IMR-90 (cell line): ENCODE measurements at regions not wholly inside any gene's neighbourhood (a gene's known extent, or its start where the extent isn't known, plus 50 kb on each side); places are given as distances from the start of the nearest gene placed in this dataset.

Experiments
- ATAC-seq: fragments of 200-7000 bp; cut with Tn5 transposase; 2 replicates; pipeline ENCODE4 v1.9.1; 2020; ENCODE audit warnings: low read depth, mild to moderate bottlenecking, moderate library complexity
- BruUV-seq: library from RNA; stranded (reverse); fragments of 400-500 nt; replicated peaks from 2 replicates; lab custom pipeline; 2021; lab: Mats Ljungman, UMichigan
- CTCF ChIA-PET: fragments of 300-600 bp; formaldehyde crosslinking; extraction: SDS; loops from one replicate; lab custom pipeline; 2021; ENCODE audit warnings: antibody characterized with exemption; lab: Yijun Ruan, JAX
- POLR2A ChIA-PET: fragments of 300-600 bp; sonication (Branson Sonifier 250); formaldehyde crosslinking; loops from one replicate; lab custom pipeline; 2022; ENCODE audit warnings: antibody characterized with exemption; ENCODE audit not compliant: unreplicated experiment; lab: Charles Lee
- DNase-seq: peaks from one replicate; pipeline ENCODE4 v3.0.0; 2013
- H2AFZ ChIP-seq: replicated peaks from 2 replicates; pipeline ENCODE3; 2013; ENCODE audit warnings: low read length, mild to moderate bottlenecking; ENCODE audit not compliant: poor library complexity
- H2AK5ac ChIP-seq: 2 replicates; pipeline ENCODE4 v1.6.1; 2013; ENCODE audit warnings: low read depth, low read length, inconsistent platforms
- H2AK9ac ChIP-seq: replicated peaks from 2 replicates; pipeline ENCODE3; 2013; ENCODE audit warnings: mild to moderate bottlenecking, low read depth, low read length, moderate library complexity; ENCODE audit not compliant: poor library complexity
- H2BK120ac ChIP-seq: 2 replicates; pipeline ENCODE4 v1.6.1; 2013; ENCODE audit warnings: low read depth, low read length, inconsistent platforms
- H2BK15ac ChIP-seq: 3 replicates; pipeline ENCODE4 v1.6.1; 2013; ENCODE audit warnings: low read depth, low read length, inconsistent platforms
- H2BK20ac ChIP-seq: 2 replicates; pipeline ENCODE4 v1.6.1; 2013; ENCODE audit warnings: low read depth, mild to moderate bottlenecking, inconsistent platforms, low read length, moderate library complexity
- H2BK5ac ChIP-seq: 2 replicates; pipeline ENCODE4 v1.6.1; 2013; ENCODE audit warnings: mild to moderate bottlenecking, low read depth, low read length, inconsistent platforms; ENCODE audit not compliant: poor library complexity, severe bottlenecking
- H3K14ac ChIP-seq: replicated peaks from 2 replicates; pipeline ENCODE4 v1.6.1; 2013; ENCODE audit warnings: low read depth, low read length, inconsistent platforms
- H3K18ac ChIP-seq: 2 replicates; pipeline ENCODE4 v1.6.1; 2013; ENCODE audit warnings: low read depth, low read length, control low read depth
- H3K23ac ChIP-seq: 2 replicates; pipeline ENCODE4 v1.6.1; 2013; ENCODE audit warnings: low read depth, low read length, inconsistent platforms
- H3K27ac ChIP-seq: 2 replicates; pipeline ENCODE4 v1.5.1; 2013; ENCODE audit warnings: mild to moderate bottlenecking, control low read depth, low read length; ENCODE audit not compliant: insufficient read depth
- H3K27me3 ChIP-seq: 2 replicates; pipeline ENCODE4 v1.6.1; 2013; ENCODE audit warnings: low read length; ENCODE audit not compliant: control insufficient read depth, insufficient read depth
- H3K36me3 ChIP-seq: 2 replicates; pipeline ENCODE4 v1.6.1; 2013; ENCODE audit warnings: low read length, mixed read lengths; ENCODE audit not compliant: control insufficient read depth, insufficient read depth
- H3K4ac ChIP-seq: 2 replicates; pipeline ENCODE4 v1.6.1; 2013; ENCODE audit warnings: low read depth, low read length, inconsistent platforms
- H3K4me1 ChIP-seq: 2 replicates; pipeline ENCODE4 v1.6.1; 2013; ENCODE audit warnings: low read length, mixed read lengths; ENCODE audit not compliant: control insufficient read depth, insufficient read depth
- H3K4me2 ChIP-seq: 2 replicates; pipeline ENCODE4 v1.6.1; 2013; ENCODE audit warnings: low read depth, mild to moderate bottlenecking, control low read depth, low read length, moderate library complexity
- H3K4me3 ChIP-seq: 2 replicates; pipeline ENCODE4 v1.5.1; 2013; ENCODE audit warnings: low read depth, mild to moderate bottlenecking, control low read depth, low read length, moderate library complexity; ENCODE audit not compliant: insufficient read depth
- H3K56ac ChIP-seq: 2 replicates; pipeline ENCODE4 v1.6.1; 2013; ENCODE audit warnings: low read length, inconsistent platforms; ENCODE audit not compliant: insufficient read depth; ENCODE audit errors: extremely low read depth
- H3K79me1 ChIP-seq, 2 experiments: 2 replicates each; pipeline ENCODE4 v1.6.1; 2013; ENCODE audit warnings: low read length in 2 of 2, inconsistent platforms in 1 of 2, low read depth in 1 of 2
- H3K9ac ChIP-seq: 2 replicates; pipeline ENCODE4 v1.6.1; 2013; ENCODE audit warnings: low read depth, low read length, control low read depth
- H3K9me1 ChIP-seq: 2 replicates; pipeline ENCODE4 v1.6.1; 2013; ENCODE audit warnings: low read length, inconsistent platforms; ENCODE audit not compliant: insufficient read depth
- H3K9me3 ChIP-seq: 2 replicates; pipeline ENCODE4 v1.6.1; 2013; ENCODE audit warnings: low read length; ENCODE audit not compliant: control insufficient read depth, insufficient read depth
- H4K20me1 ChIP-seq: 2 replicates; pipeline ENCODE4 v1.6.1; 2013; ENCODE audit warnings: low read length, inconsistent platforms; ENCODE audit not compliant: insufficient read depth
- H4K5ac ChIP-seq: 2 replicates; pipeline ENCODE4 v1.6.1; 2013; ENCODE audit warnings: mild to moderate bottlenecking, low read depth, low read length, control low read depth
- H4K8ac ChIP-seq, 2 experiments: 2 replicates each; pipeline ENCODE4 v1.6.1; 2013; ENCODE audit warnings: low read depth in 2 of 2, low read length in 2 of 2, control low read depth in 1 of 2, inconsistent platforms in 1 of 2
- H4K91ac ChIP-seq: 2 replicates; pipeline ENCODE4 v1.6.1; 2013; ENCODE audit warnings: low read depth, low read length, inconsistent platforms; ENCODE audit not compliant: insufficient read depth
- whole genome bisulfite sequencing, 2 experiments: methylation state at CpG; one replicate each; pipeline versions ENCODE4 v1.1.5 to v1.1.7; 2013; ENCODE audit warnings: missing lambda C conversion rate in 2 of 2; ENCODE audit not compliant: insufficient read length in 1 of 2; ENCODE audit errors: extremely low coverage in 2 of 2; 5-methylcytosine and 5-hydroxymethylcytosine counted together
- dilution Hi-C: fragments of 300-500 bp; cut with HindIII; formaldehyde crosslinking; loops from one replicate; pipeline ENCODE4 v1.14.3; 2018; ENCODE audit warnings: low sequenced_read_pairs; ENCODE audit not compliant: unreplicated experiment
- in situ Hi-C: fragments of 300-500 bp; cut with MboI; formaldehyde crosslinking; loops from 3 replicates; pipeline ENCODE4 v1.14.3; 2019; ENCODE audit warnings: low sequenced_read_pairs, inconsistent platforms, mixed read lengths
- intact Hi-C: fragments of 100-400 bp; cut with micrococcal nuclease; formaldehyde crosslinking; loops from 2 replicates; pipeline ENCODE4 v1.10.0; 2022
- TF ChIP-seq, protein P1 (sequence below): fragments of 150-350 bp; IDR thresholded peaks from 2 replicates; pipeline ENCODE4 v1.6.1; 2017; ENCODE audit warnings: mild to moderate bottlenecking, antibody characterized with exemption, low read length, low read depth
- TF ChIP-seq, protein P2 (sequence below): conservative IDR thresholded peaks from 2 replicates; pipeline ENCODE4 v1.5.1; 2012; ENCODE audit warnings: mild to moderate bottlenecking, low read depth, low read length, improper control_type of control experiment

DNA sequence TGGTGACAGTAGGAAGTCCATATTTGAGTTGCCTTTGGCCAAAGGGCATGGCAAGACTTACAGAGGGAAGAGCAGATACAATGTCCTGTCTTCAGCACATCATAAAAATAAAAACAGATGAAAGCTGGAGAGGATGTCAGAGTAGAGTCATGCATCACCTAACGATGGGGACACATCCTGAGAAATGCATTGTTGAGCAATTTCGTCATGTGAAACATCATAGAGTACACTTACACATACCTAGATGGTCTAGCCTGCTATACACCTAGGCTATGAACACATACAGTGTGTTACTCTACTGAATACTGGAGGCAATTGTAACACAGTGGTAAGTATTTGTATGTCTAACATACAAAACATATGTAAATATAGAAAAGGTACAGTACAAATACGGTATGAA, 75.6 kb downstream of the VEGFA start:
- Histone ChIP-seq H3K23ac (no peak overlapping the region), H2AFZ (no peak overlapping the region), H3K56ac (no peak overlapping the region), H2BK120ac (no peak overlapping the region), H4K20me1 (peaks cover 5% of the 10 kb centered on the region; the same call in 1 of the 2 replicates), H2BK20ac (no peak overlapping the region), H2AK9ac (no peak overlapping the region), H3K4me1 (peaks cover 16% of the 10 kb centered on the region), H2BK5ac (no peak overlapping the region), H3K9me3 (no peaks in the 10 kb centered on the region), H3K27me3 (peaks cover 28% of the 10 kb centered on the region), H3K14ac (no peak overlapping the region), H4K91ac (no peak overlapping the region), H3K79me1 (no peaks in the 10 kb centered on the region), H3K9me1 (peaks cover 14% of the 10 kb centered on the region), H3K4me3 (no peak overlapping the region), H3K36me3 (no peaks in the 10 kb centered on the region), H3K9ac (no peak overlapping the region), H3K4ac (no peak overlapping the region), H3K27ac (no peak overlapping the region), H3K4me2 (no peak overlapping the region), H4K8ac (no peak overlapping the region), H2BK15ac (no peak overlapping the region), H3K18ac (no peak overlapping the region), H4K5ac (no peak overlapping the region), H2AK5ac (no peak overlapping the region)
- no peak for ATAC-seq
- intact Hi-C loops: no loop called here
- POLR2A ChIA-PET: no interaction called here
- no TSS peak for BruUV-seq
- CTCF ChIA-PET: interaction anchor here (1.4 to 1.6 kb wide), 3 partner anchors 10 to 217 kb away, joined by 3 to 5 read pairs (median 3); no protein-coding TSS in a partner anchor
- no CpG with 5 or more reads among the region's 3 CpGs for WGBS, 2 experiments
- DNase-seq: no peak
- TF ChIP-seq, protein P1, sequence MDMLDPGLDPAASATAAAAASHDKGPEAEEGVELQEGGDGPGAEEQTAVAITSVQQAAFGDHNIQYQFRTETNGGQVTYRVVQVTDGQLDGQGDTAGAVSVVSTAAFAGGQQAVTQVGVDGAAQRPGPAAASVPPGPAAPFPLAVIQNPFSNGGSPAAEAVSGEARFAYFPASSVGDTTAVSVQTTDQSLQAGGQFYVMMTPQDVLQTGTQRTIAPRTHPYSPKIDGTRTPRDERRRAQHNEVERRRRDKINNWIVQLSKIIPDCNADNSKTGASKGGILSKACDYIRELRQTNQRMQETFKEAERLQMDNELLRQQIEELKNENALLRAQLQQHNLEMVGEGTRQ: no peak
- TF ChIP-seq, protein P2, sequence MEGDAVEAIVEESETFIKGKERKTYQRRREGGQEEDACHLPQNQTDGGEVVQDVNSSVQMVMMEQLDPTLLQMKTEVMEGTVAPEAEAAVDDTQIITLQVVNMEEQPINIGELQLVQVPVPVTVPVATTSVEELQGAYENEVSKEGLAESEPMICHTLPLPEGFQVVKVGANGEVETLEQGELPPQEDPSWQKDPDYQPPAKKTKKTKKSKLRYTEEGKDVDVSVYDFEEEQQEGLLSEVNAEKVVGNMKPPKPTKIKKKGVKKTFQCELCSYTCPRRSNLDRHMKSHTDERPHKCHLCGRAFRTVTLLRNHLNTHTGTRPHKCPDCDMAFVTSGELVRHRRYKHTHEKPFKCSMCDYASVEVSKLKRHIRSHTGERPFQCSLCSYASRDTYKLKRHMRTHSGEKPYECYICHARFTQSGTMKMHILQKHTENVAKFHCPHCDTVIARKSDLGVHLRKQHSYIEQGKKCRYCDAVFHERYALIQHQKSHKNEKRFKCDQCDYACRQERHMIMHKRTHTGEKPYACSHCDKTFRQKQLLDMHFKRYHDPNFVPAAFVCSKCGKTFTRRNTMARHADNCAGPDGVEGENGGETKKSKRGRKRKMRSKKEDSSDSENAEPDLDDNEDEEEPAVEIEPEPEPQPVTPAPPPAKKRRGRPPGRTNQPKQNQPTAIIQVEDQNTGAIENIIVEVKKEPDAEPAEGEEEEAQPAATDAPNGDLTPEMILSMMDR: no peak
- dilution Hi-C loops: no loop called here
- in situ Hi-C loops: no loop called here
